Trophoblast cell (in vitro differentiated cells and primary cell): ENCODE measurements at regions not wholly inside any gene's neighbourhood (a gene's known extent, or its start where the extent isn't known, plus 50 kb on each side); places are given as distances from the start of the nearest gene placed in this dataset.
"Not testable (repeated sequence)": the region's sequence is repeated elsewhere in the genome, so short reads cannot be mapped to it uniquely, and the experiment has no call there.

Experiments used
- DNase-seq, 2 donors: peaks; one replicate each; pipeline ENCODE4 v3.0.0-alpha.2; 2016
- H2AFZ ChIP-seq: 2 replicates; pipeline ENCODE4 v1.6.1; 2013; ENCODE audit warnings: low read length, moderate library complexity, mild to moderate bottlenecking; ENCODE audit not compliant: insufficient read depth, poor library complexity
- H2AK5ac ChIP-seq: 2 replicates; pipeline ENCODE4 v1.6.1; 2013; ENCODE audit warnings: mild to moderate bottlenecking, low read length
- H2BK120ac ChIP-seq: 2 replicates; pipeline ENCODE4 v1.6.1; 2013; ENCODE audit warnings: low read length, mild to moderate bottlenecking, moderate library complexity; ENCODE audit not compliant: insufficient read depth, poor library complexity
- H2BK12ac ChIP-seq: 2 replicates; pipeline ENCODE4 v1.6.1; 2013; ENCODE audit warnings: mild to moderate bottlenecking, low read length, moderate library complexity
- H2BK5ac ChIP-seq: 2 replicates; pipeline ENCODE4 v1.6.1; 2013; ENCODE audit warnings: low read length, low read depth, moderate library complexity, mild to moderate bottlenecking; ENCODE audit not compliant: poor library complexity
- H3K14ac ChIP-seq: 2 replicates; pipeline ENCODE4 v1.6.1; 2013; ENCODE audit warnings: mild to moderate bottlenecking, low read length
- H3K18ac ChIP-seq: 2 replicates; pipeline ENCODE4 v1.6.1; 2013; ENCODE audit warnings: mild to moderate bottlenecking, low read length
- H3K23ac ChIP-seq: 2 replicates; pipeline ENCODE4 v1.6.1; 2013; ENCODE audit warnings: low read length
- H3K27ac ChIP-seq: 2 replicates; pipeline ENCODE4 v1.5.1; 2013; ENCODE audit warnings: low read depth, mild to moderate bottlenecking, inconsistent platforms, low read length, moderate library complexity
- H3K27me3 ChIP-seq: 2 replicates; pipeline ENCODE4 v1.6.1; 2013; ENCODE audit warnings: inconsistent platforms, mild to moderate bottlenecking, low read length, moderate library complexity; ENCODE audit not compliant: insufficient read depth
- H3K36me3 ChIP-seq, 2 experiments: 1 replicate in 1 of 2; 2 replicates in 1 of 2; pipeline ENCODE4 v1.6.1; 2013; ENCODE audit warnings: low read length in 2 of 2, mild to moderate bottlenecking in 2 of 2, moderate library complexity in 1 of 2; ENCODE audit not compliant: insufficient read depth in 2 of 2, control insufficient read depth in 1 of 2
- H3K4ac ChIP-seq: 2 replicates; pipeline ENCODE4 v1.6.1; 2013; ENCODE audit warnings: low read depth, mild to moderate bottlenecking, low read length, moderate library complexity
- H3K4me1 ChIP-seq, 2 experiments: 1 replicate in 1 of 2; 2 replicates in 1 of 2; pipeline ENCODE4 v1.6.1; 2013; ENCODE audit warnings: low read length in 2 of 2, mild to moderate bottlenecking in 2 of 2, moderate library complexity in 1 of 2; ENCODE audit not compliant: insufficient read depth in 2 of 2, control insufficient read depth in 1 of 2
- H3K4me2 ChIP-seq: 2 replicates; pipeline ENCODE4 v1.6.1; 2013; ENCODE audit warnings: inconsistent platforms, mild to moderate bottlenecking, low read length, moderate library complexity
- H3K4me3 ChIP-seq: 2 replicates; pipeline ENCODE4 v1.5.1; 2013; ENCODE audit warnings: mild to moderate bottlenecking, low read depth, low read length, inconsistent platforms
- H3K79me1 ChIP-seq: one replicate; pipeline ENCODE4 v1.6.1; 2013; ENCODE audit warnings: low read length
- H3K79me2 ChIP-seq: 2 replicates; pipeline ENCODE4 v1.6.1; 2013; ENCODE audit warnings: low read length, mild to moderate bottlenecking; ENCODE audit not compliant: control insufficient read depth, insufficient read depth, poor library complexity
- H3K9ac ChIP-seq: 2 replicates; pipeline ENCODE4 v1.6.1; 2013; ENCODE audit warnings: mild to moderate bottlenecking, low read length
- H3K9me3 ChIP-seq: 2 replicates; pipeline ENCODE4 v1.6.1; 2013; ENCODE audit warnings: low read depth, mild to moderate bottlenecking, control low read depth, inconsistent platforms, low read length; ENCODE audit not compliant: insufficient read depth
- H4K12ac ChIP-seq: 2 replicates; pipeline ENCODE4 v1.6.1; 2013; ENCODE audit warnings: low read depth, mild to moderate bottlenecking, low read length, moderate library complexity
- H4K8ac ChIP-seq: 2 replicates; pipeline ENCODE4 v1.6.1; 2013; ENCODE audit warnings: low read depth, mild to moderate bottlenecking, low read length, moderate library complexity
- H4K91ac ChIP-seq: one replicate; pipeline ENCODE4 v1.6.1; 2013; ENCODE audit warnings: low read depth, mild to moderate bottlenecking, low read length, moderate library complexity
- WGBS: extraction: QIAGEN DNeasy Blood & Tissue Kit; methylation state at CpG from one replicate; pipeline ENCODE4 v1.1.7; 2013; ENCODE audit warnings: missing lambda C conversion rate; ENCODE audit not compliant: insufficient read length, insufficient coverage; ENCODE audit errors: extremely low coverage; 5-methylcytosine and 5-hydroxymethylcytosine counted together

- Histone ChIP-seq H3K79me2 (no peaks in the 10 kb centered on the region), H3K4me2 (no peak overlapping the region), H2AK5ac (no peak overlapping the region), H3K14ac (no peak overlapping the region), H3K27me3 (no peaks in the 10 kb centered on the region), H3K23ac (no peak overlapping the region), H4K12ac (no peak overlapping the region), H2BK120ac (no peak overlapping the region), H4K8ac (no peak overlapping the region), H3K9me3 (no peaks in the 10 kb centered on the region), H2BK5ac (no peak overlapping the region), H3K4me1 (no peaks in the 10 kb centered on the region), H4K91ac (no peak overlapping the region), H3K36me3 (no peaks in the 10 kb centered on the region), H2BK12ac (no peak overlapping the region), H3K18ac (no peak overlapping the region), H3K4ac (no peak overlapping the region), H3K4me3 (no peak overlapping the region), H2AFZ (no peak overlapping the region), H3K9ac (no peak overlapping the region), H3K79me1 (no peaks in the 10 kb centered on the region), H3K27ac (no peak overlapping the region)
- DNase-seq: no peak
- no CpG with 5 or more reads among the region's 4 CpGs for WGBS
These were observed 961.0 kb downstream of the CNTNAP5 start for GRCh38 chr2:124986136-124986535.

- H2AFZ ChIP-seq, H3K4me1 ChIP-seq, H3K14ac ChIP-seq, H2BK12ac ChIP-seq, H4K12ac ChIP-seq, H3K36me3 ChIP-seq, H4K91ac ChIP-seq, H3K4me3 ChIP-seq, H3K27ac ChIP-seq, H3K4me2 ChIP-seq, H3K9ac ChIP-seq, H3K18ac ChIP-seq, H2BK5ac ChIP-seq, H3K79me1 ChIP-seq, H3K23ac ChIP-seq, H3K9me3 ChIP-seq, DNase-seq, H3K79me2 ChIP-seq, H2AK5ac ChIP-seq, H3K4ac ChIP-seq, H3K27me3 ChIP-seq, H2BK120ac ChIP-seq, H4K8ac ChIP-seq: not testable (repeated sequence)
- no CpG with 5 or more reads among the region's 11 CpGs for WGBS
These were observed 961.8 kb downstream of the CNTNAP5 start for GRCh38 chr2:124986870-124987269.

DNA sequence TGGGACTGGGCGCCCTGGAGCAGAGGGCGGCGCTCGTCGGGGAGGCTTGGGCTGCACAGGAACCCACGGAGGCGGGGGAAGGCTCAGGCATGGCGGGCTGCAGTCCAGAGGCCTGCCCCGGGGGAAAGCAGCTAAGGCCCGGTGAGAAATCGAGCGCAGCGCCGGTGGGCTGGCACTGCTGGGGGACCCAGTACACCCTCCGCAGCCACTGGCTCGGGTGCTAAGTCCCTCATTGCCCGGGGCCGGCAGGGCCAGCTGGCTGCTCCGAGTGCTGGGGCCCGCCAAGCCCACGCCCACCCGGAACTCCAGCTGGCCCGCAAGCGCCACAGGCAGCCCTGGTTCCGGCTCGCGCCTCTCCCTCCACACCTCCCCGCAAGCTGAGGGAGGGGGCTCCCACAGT lies 962.3 kb downstream of the CNTNAP5 start:
- not testable (repeated sequence) for H2BK12ac ChIP-seq, H3K18ac ChIP-seq, H3K9me3 ChIP-seq, H3K79me2 ChIP-seq, H4K91ac ChIP-seq, H2AFZ ChIP-seq, DNase-seq, H3K14ac ChIP-seq, H4K8ac ChIP-seq, H4K12ac ChIP-seq, H3K27me3 ChIP-seq, H3K79me1 ChIP-seq, H3K9ac ChIP-seq, H2BK120ac ChIP-seq, H2BK5ac ChIP-seq, H3K4me1 ChIP-seq, H3K36me3 ChIP-seq, H2AK5ac ChIP-seq, H3K27ac ChIP-seq, H3K4ac ChIP-seq, H3K23ac ChIP-seq, H3K4me2 ChIP-seq, H3K4me3 ChIP-seq
- no CpG with 5 or more reads among the region's 28 CpGs for WGBS

GRCh38 chr2:124988111-124988510 lies 963.0 kb downstream of the CNTNAP5 start:
- WGBS: no CpG with 5 or more reads among the region's 2 CpGs
- Histone ChIP-seq H3K79me2 (no peaks in the 10 kb centered on the region), H3K27ac (no peak overlapping the region)

More at GRCh38 chr2:124988111-124988510, 963.0 kb downstream of the CNTNAP5 start:
- no peak for DNase-seq
- Histone ChIP-seq H3K4ac (no peak overlapping the region), H3K79me1 (no peaks in the 10 kb centered on the region), H3K9ac (no peak overlapping the region), H2BK12ac (no peak overlapping the region), H3K4me2 (no peak overlapping the region), H2BK5ac (no peak overlapping the region), H3K27me3 (no peaks in the 10 kb centered on the region), H2BK120ac (no peak overlapping the region), H2AK5ac (no peak overlapping the region), H3K14ac (no peak overlapping the region), H3K9me3 (no peaks in the 10 kb centered on the region), H3K23ac (no peak overlapping the region), H3K4me3 (no peak overlapping the region), H3K4me1 (no peaks in the 10 kb centered on the region), H3K18ac (no peak overlapping the region), H3K36me3 (no peaks in the 10 kb centered on the region), H4K12ac (no peak overlapping the region), H2AFZ (no peak overlapping the region), H4K91ac (no peak overlapping the region), H4K8ac (no peak overlapping the region)
